ENCODE measurements at regions not wholly inside any gene's neighbourhood (a gene's known extent, or its start where the extent isn't known, plus 50 kb on each side); places are given as distances from the start of the nearest gene placed in this dataset.

DNA sequence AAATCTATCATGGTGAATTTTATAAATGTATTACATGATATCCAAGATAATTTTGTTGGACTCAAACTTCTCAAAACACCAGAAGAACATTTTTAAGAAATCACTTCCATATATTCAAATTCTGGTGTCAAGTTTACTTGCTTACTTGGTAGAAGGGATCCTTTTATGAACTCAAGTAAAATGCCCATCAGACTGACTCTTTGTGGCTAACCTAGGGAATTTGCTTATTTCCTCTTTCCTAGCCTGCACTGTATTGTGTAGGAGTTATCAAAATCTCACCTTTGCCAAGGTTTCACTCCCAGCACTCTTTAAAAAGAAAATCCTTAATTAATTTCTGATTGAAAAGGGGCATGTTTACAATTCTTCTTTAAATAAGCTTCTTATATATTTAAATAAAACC lies 196.5 kb downstream of the DUSP6 start:
- TF ChIP-seq EGR1 (IDR thresholded peaks at IDR 0.05), result no peak
- TF ChIP-seq EP300 (IDR thresholded peaks at IDR 0.05; ENCODE audit: borderline replicate concordance), result no peak
- TF ChIP-seq, protein P1, sequence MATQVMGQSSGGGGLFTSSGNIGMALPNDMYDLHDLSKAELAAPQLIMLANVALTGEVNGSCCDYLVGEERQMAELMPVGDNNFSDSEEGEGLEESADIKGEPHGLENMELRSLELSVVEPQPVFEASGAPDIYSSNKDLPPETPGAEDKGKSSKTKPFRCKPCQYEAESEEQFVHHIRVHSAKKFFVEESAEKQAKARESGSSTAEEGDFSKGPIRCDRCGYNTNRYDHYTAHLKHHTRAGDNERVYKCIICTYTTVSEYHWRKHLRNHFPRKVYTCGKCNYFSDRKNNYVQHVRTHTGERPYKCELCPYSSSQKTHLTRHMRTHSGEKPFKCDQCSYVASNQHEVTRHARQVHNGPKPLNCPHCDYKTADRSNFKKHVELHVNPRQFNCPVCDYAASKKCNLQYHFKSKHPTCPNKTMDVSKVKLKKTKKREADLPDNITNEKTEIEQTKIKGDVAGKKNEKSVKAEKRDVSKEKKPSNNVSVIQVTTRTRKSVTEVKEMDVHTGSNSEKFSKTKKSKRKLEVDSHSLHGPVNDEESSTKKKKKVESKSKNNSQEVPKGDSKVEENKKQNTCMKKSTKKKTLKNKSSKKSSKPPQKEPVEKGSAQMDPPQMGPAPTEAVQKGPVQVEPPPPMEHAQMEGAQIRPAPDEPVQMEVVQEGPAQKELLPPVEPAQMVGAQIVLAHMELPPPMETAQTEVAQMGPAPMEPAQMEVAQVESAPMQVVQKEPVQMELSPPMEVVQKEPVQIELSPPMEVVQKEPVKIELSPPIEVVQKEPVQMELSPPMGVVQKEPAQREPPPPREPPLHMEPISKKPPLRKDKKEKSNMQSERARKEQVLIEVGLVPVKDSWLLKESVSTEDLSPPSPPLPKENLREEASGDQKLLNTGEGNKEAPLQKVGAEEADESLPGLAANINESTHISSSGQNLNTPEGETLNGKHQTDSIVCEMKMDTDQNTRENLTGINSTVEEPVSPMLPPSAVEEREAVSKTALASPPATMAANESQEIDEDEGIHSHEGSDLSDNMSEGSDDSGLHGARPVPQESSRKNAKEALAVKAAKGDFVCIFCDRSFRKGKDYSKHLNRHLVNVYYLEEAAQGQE (IDR thresholded peaks at IDR 0.05; ENCODE audit: low read depth), result no peak
- TF ChIP-seq FOXM1 (IDR thresholded peaks at IDR 0.05; ENCODE audit: borderline replicate concordance, low read depth), result no peak
- TF ChIP-seq TAF1 (IDR thresholded peaks at IDR 0.05; ENCODE audit: low read depth), result no peak
- TF ChIP-seq, protein P2, sequence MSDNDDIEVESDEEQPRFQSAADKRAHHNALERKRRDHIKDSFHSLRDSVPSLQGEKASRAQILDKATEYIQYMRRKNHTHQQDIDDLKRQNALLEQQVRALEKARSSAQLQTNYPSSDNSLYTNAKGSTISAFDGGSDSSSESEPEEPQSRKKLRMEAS (IDR thresholded peaks at IDR 0.05), result no peak
- no peak for TF ChIP-seq NFIC (IDR thresholded peaks at IDR 0.05)
